Suprapubic skin (tissue), 4 donors: ENCODE measurements at regions not wholly inside any gene's neighbourhood (a gene's known extent, or its start where the extent isn't known, plus 50 kb on each side); places are given as distances from the start of the nearest gene placed in this dataset.
A peak's percentile ranks its signal among the peaks of the same experiment; 100 is the strongest.

ENCODE experiments used
- DNase-seq, 2 donors: peaks; one replicate each; pipeline ENCODE4 v3.0.0-alpha.2; 2019; ENCODE audit warnings: low spot score in 2 of 2
- H3K27ac ChIP-seq: fragments of 200-600 bp; sonication (generic); one replicate; pipeline ENCODE4 v1.5.1; 2019
- H3K27me3 ChIP-seq: fragments of 200-600 bp; sonication (generic); one replicate; pipeline ENCODE4 v1.5.1; 2019
- H3K36me3 ChIP-seq: fragments of 200-600 bp; sonication (generic); one replicate; pipeline ENCODE4 v1.5.1; 2019
- H3K4me1 ChIP-seq: fragments of 200-600 bp; sonication (generic); one replicate; pipeline ENCODE4 v1.5.1; 2019
- H3K4me3 ChIP-seq: fragments of 200-600 bp; sonication (generic); one replicate; pipeline ENCODE4 v1.5.1; 2019; ENCODE audit warnings: mild to moderate bottlenecking
- H3K9me3 ChIP-seq: fragments of 200-600 bp; sonication (generic); one replicate; pipeline ENCODE4 v1.5.1; 2019
- EP300 ChIP-seq: sonication (generic); formaldehyde crosslinking; IDR thresholded peaks from one replicate; pipeline ENCODE4 v1.6.1; 2017; ENCODE audit warnings: antibody characterized with exemption
- POLR2A ChIP-seq, 2 donors: fragments of 450-650 bp; IDR thresholded peaks; one replicate each; pipeline ENCODE4 v1.6.1; 2017; ENCODE audit warnings: antibody characterized with exemption in 2 of 2, mild to moderate bottlenecking in 2 of 2, moderate library complexity in 2 of 2
- POLR2AphosphoS5 ChIP-seq, 3 donors: sonication (generic); formaldehyde crosslinking; IDR thresholded peaks; one replicate each; pipeline ENCODE4 v1.6.1; 2017; ENCODE audit warnings: antibody characterized with exemption in 3 of 3
- WGBS: methylation state at CpG from one replicate; pipeline ENCODE4 v1.1.5; 2018; 5-methylcytosine and 5-hydroxymethylcytosine counted together
- TF ChIP-seq, protein P1 (sequence below), 2 donors: fragments of 200-600 bp in 1 of 2; fragments of 450-650 bp in 1 of 2; sonication (generic) in 1 of 2; IDR thresholded peaks; one replicate each; pipeline ENCODE4 v1.5.1; 2016 to 2019; ENCODE audit warnings: antibody characterized with exemption in 2 of 2, mild to moderate bottlenecking in 1 of 2, moderate library complexity in 1 of 2

- H3K27ac ChIP-seq: no peak overlapping the region
- TF ChIP-seq, protein P1, sequence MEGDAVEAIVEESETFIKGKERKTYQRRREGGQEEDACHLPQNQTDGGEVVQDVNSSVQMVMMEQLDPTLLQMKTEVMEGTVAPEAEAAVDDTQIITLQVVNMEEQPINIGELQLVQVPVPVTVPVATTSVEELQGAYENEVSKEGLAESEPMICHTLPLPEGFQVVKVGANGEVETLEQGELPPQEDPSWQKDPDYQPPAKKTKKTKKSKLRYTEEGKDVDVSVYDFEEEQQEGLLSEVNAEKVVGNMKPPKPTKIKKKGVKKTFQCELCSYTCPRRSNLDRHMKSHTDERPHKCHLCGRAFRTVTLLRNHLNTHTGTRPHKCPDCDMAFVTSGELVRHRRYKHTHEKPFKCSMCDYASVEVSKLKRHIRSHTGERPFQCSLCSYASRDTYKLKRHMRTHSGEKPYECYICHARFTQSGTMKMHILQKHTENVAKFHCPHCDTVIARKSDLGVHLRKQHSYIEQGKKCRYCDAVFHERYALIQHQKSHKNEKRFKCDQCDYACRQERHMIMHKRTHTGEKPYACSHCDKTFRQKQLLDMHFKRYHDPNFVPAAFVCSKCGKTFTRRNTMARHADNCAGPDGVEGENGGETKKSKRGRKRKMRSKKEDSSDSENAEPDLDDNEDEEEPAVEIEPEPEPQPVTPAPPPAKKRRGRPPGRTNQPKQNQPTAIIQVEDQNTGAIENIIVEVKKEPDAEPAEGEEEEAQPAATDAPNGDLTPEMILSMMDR (IDR thresholded peaks at IDR 0.05): no peak
- TF ChIP-seq POLR2A (IDR thresholded peaks at IDR 0.05) (no peak), POLR2AphosphoS5 (IDR thresholded peaks at IDR 0.05) (no peak), EP300 (no peak)
- H3K36me3 ChIP-seq: no peaks in the 10 kb centered on the region
- DNase-seq: no peak
- H3K4me1 ChIP-seq: peaks cover 8% of the 10 kb centered on the region
- WGBS: 57% methylated on average over 3 of the region's 3 CpGs
- no peaks in the 10 kb centered on the region for H3K9me3 ChIP-seq
- H3K4me3 ChIP-seq: no peak overlapping the region
- no peaks in the 10 kb centered on the region for H3K27me3 ChIP-seq
These were observed 228.8 kb upstream of the COPS8 start for GRCh38 chr2:236856848-236857235.

DNA sequence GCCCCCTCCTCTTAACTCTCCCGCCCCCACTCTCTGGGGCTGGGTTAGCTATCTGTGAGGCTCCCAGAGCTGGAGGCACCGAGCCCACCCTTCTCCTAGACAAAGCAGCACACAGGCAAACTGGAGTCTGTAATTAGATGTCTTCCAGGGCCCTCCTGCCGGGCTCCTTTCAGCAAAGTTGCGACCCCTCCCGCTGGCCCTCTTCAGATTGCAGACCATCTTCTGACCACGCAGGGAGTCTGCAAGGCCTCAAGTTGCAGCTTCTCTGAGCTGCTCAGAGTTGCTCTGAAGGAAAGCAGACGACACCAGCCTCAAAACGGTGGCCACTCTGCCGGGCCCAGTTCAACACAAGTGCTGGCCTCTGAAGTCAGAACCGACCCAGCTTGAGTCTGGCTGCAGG lies 228.4 kb upstream of the COPS8 start:
- H3K27ac ChIP-seq: no peak overlapping the region
- peaks cover 8% of the 10 kb centered on the region for H3K4me1 ChIP-seq
- H3K4me3 ChIP-seq: no peak overlapping the region
- H3K9me3 ChIP-seq: no peaks in the 10 kb centered on the region
- TF ChIP-seq POLR2AphosphoS5 (IDR thresholded peaks at IDR 0.05) (no peak), EP300 (no peak), POLR2A (IDR thresholded peaks at IDR 0.05) (no peak)
- DNase-seq: peak in 1 of 2 donors; percentile 69
- H3K27me3 ChIP-seq: no peaks in the 10 kb centered on the region
- H3K36me3 ChIP-seq: no peaks in the 10 kb centered on the region
- WGBS: 74% methylated on average over 6 of the region's 10 CpGs

- TF ChIP-seq POLR2AphosphoS5 (IDR thresholded peaks at IDR 0.05) (no peak), POLR2A (IDR thresholded peaks at IDR 0.05) (no peak), EP300 (no peak)
- TF ChIP-seq, protein P1 (IDR thresholded peaks at IDR 0.05): no peak
- Histone ChIP-seq H3K4me3 (no peak overlapping the region), H3K9me3 (no peaks in the 10 kb centered on the region), H3K27ac (no peak overlapping the region), H3K36me3 (no peaks in the 10 kb centered on the region), H3K27me3 (no peaks in the 10 kb centered on the region), H3K4me1 (peaks cover 4% of the 10 kb centered on the region)
- DNase-seq: no peak
- WGBS: 91% methylated on average over 3 of the region's 7 CpGs
These were observed 227.9 kb upstream of the COPS8 start for GRCh38 chr2:236857781-236858180.

DNA sequence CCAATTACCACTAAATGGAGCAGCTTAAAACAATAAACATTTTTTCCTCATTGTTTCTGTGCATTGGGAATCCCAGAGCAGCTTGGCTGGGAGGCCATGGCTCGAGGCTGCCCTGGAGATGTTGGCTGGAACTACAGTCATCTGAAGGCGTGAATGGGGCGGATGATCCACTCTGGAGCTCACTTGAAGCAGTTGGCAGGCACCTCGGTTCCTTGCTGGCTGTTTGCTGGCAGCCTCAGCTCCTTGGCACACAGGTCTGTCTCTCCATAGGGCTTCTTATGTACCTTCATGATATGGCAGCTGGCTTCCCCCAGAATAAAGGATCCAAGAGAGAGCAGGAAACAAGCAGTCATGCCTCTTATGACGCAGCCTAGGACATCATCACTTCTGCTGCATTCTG lies 227.0 kb upstream of the COPS8 start:
- no peak for TF ChIP-seq POLR2AphosphoS5 (IDR thresholded peaks at IDR 0.05)
- no peak for TF ChIP-seq POLR2A (IDR thresholded peaks at IDR 0.05)
- TF ChIP-seq, protein P1 (IDR thresholded peaks at IDR 0.05): no peak
- TF ChIP-seq EP300: no peak
- H3K4me1 ChIP-seq: peaks cover 9% of the 10 kb centered on the region
- no peak overlapping the region for H3K27ac ChIP-seq
- H3K4me3 ChIP-seq: no peak overlapping the region
- H3K36me3 ChIP-seq: no peaks in the 10 kb centered on the region
- H3K9me3 ChIP-seq: no peaks in the 10 kb centered on the region
- no peak for DNase-seq
- 39% methylated on average over 5 of the region's 5 CpGs for WGBS
- H3K27me3 ChIP-seq: no peaks in the 10 kb centered on the region

- no peak overlapping the region for H3K27ac ChIP-seq
- H3K36me3 ChIP-seq: no peaks in the 10 kb centered on the region
- no peak for TF ChIP-seq POLR2AphosphoS5 (IDR thresholded peaks at IDR 0.05)
- H3K4me1 ChIP-seq: peaks cover 11% of the 10 kb centered on the region
- WGBS: 74% methylated on average over 7 of the region's 7 CpGs
- DNase-seq: no peak
- H3K27me3 ChIP-seq: no peaks in the 10 kb centered on the region
- no peak overlapping the region for H3K4me3 ChIP-seq
- no peaks in the 10 kb centered on the region for H3K9me3 ChIP-seq
These were observed 225.8 kb upstream of the COPS8 start for GRCh38 chr2:236859908-236860307.

GRCh38 chr2:236861196-236861875 lies 224.4 kb upstream of the COPS8 start:
- Histone ChIP-seq H3K4me3 (no peak overlapping the region), H3K36me3 (no peaks in the 10 kb centered on the region), H3K9me3 (no peaks in the 10 kb centered on the region), H3K4me1 (peaks cover 9% of the 10 kb centered on the region), H3K27ac (no peak overlapping the region), H3K27me3 (no peaks in the 10 kb centered on the region)
- peak in 1 of 2 donors; percentile 37 for DNase-seq
- 87% methylated on average over 7 of the region's 8 CpGs for WGBS
- no peak for TF ChIP-seq POLR2A (IDR thresholded peaks at IDR 0.05)

- Histone ChIP-seq H3K27me3 (no peaks in the 10 kb centered on the region), H3K4me1 (peaks cover 8% of the 10 kb centered on the region), H3K27ac (no peak overlapping the region), H3K36me3 (no peaks in the 10 kb centered on the region), H3K4me3 (no peak overlapping the region), H3K9me3 (no peaks in the 10 kb centered on the region)
- TF ChIP-seq EP300: no peak
- no peak for TF ChIP-seq POLR2A (IDR thresholded peaks at IDR 0.05)
- TF ChIP-seq, protein P1 (IDR thresholded peaks at IDR 0.05): no peak
- TF ChIP-seq POLR2AphosphoS5 (IDR thresholded peaks at IDR 0.05): no peak
- 92% methylated on average over 2 of the region's 2 CpGs for WGBS
- DNase-seq: no peak
These were observed 223.7 kb upstream of the COPS8 start for GRCh38 chr2:236861944-236862343.
